RKO (cell line): ENCODE measurements at regions not wholly inside any gene's neighbourhood (a gene's known extent, or its start where the extent isn't known, plus 50 kb on each side); places are given as distances from the start of the nearest gene placed in this dataset.

Source experiments
- DNase-seq: peaks from one replicate; pipeline ENCODE4 v3.0.0-alpha.2; 2016; ENCODE audit warnings: low spot score

GRCh38 chr9:121569266-121569648, 69.6 kb upstream of the GGTA1 start:
- no peak for DNase-seq

DNA sequence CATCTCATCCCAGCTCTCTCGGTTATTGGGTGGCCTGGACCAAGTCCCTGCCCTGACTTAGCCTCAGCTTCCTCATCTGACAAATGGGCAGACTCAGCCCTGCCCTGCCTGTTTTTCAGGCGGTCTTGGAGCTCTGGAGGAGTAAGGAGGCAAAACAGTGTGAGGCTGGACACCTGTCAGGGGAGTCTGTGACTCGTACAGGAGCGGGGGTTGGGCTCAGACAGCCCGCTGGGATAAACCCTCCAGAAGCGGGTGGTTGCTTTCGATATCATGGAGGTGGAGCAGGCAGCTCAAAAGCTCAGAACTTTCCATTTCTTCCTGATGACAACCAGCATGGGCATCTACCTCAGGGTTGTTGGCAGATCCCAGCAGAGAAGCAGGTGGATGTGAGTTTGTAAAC, 72.9 kb upstream of the GGTA1 start:
- no peak for DNase-seq

- DNase-seq = no peak
Observed at GRCh38 chr9:121573717-121574485, 74.3 kb upstream of the GGTA1 start.

DNA sequence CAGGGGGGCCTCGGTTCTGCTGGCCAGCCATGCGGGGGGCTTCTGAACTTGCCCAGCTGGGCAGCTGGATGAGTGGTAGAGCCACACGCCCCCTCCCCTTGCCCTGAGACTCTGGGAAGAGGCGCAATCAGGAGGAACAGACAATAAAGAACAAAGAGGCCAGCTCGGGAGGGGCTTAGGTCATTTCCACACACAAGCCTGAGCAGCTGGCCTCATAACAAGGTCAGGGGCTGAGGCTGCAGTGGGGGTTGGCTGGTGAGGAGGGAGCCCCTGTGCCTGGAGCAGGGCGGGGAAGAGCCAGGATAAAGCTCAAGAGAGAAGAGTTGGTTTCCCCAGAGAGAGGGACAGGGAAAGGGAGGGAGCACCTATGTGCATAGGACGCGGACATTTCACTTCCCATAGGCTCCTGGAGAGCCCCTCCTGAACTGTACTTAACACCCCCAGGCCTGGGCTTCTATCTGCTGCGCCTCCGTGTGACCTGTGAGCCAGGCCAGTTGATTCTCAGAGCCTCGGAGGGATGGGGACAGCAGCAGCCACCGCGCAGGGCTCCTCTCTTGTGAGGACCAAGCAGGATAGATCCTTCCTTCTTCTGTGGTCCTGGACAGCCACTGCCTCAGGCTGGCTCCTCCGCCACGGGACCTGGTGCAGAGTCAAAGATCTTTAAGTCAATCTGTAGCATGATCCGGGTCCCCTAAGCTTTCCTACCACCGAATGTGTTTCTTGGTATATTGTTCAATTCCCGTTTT, 75.3 kb upstream of the GGTA1 start:
- DNase-seq = no peak

GRCh38 chr9:121576281-121577075, 75.0 kb upstream of the DAB2IP start:
- no peak for DNase-seq

DNA sequence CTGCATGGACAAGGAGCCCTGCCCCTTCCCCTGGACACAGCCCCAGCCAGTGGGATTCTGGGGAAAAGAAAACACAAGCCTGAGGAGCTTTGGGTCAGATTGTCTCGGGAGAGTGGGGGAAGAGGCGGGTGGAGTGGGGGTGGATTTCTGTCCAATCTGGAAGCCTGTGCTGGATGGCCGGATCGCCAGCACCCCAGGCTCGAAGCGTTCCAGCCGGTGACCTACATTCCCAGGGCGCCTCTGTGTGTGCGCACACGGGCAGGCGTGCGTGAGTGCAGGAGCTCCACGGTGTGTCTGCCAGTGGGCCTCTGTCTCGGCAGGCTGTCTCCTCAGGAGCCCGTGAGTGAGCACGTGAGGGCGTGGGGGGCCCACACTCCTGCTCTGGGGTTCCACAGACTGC, 74.3 kb upstream of the DAB2IP start:
- no peak for DNase-seq

- no peak for DNase-seq
Observed at GRCh38 chr9:121577572-121577971, 73.9 kb upstream of the DAB2IP start.

- no peak for DNase-seq
Observed at GRCh38 chr9:121581786-121582600, 69.4 kb upstream of the DAB2IP start.

- DNase-seq = no peak
Observed at GRCh38 chr9:121582641-121583040, 68.8 kb upstream of the DAB2IP start.

GRCh38 chr9:121584421-121584820, 67.0 kb upstream of the DAB2IP start:
- DNase-seq = no peak

DNA sequence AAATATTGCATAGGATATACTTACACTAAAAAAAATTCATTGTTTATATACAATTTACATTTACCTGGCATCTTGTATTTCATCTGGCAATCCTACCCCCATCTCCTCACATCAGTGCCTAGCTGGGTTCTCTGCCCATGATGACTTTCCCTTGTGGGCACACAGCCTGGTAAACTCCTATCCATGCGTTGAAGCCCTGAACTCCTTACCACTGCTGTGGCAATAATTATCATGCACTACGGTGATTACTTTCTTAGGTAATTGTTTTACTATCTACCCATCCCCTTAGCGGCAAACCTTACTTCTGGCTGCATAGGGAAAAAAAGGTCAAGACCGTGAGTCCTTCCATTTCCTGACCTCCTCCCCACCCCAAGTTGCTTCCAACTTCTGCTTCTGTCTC, 63.6 kb upstream of the DAB2IP start:
- no peak for DNase-seq

GRCh38 chr9:121589986-121590385, 61.4 kb upstream of the DAB2IP start:
- DNase-seq = no peak

GRCh38 chr9:121592265-121592664, 59.2 kb upstream of the DAB2IP start:
- no peak for DNase-seq

DNA sequence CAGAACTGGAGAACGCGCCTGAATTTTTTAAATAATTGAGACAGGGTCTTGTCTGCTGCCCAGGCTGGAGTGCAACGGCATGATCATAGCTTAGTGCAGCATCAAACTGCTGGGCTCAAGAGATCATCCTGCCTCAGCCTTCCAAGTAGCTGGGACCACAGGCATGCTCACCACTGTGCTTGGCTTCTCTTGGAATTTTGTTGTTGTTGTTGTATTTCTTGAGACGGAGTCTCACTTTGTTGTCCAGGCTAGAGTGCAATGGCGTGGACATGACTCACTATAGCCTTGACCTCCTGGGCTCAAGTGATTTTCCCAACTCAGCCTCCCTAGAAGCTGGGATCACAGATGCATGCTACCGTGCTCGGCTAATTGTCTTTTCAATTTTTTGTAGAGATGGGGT, 58.4 kb upstream of the DAB2IP start:
- no peak for DNase-seq

GRCh38 chr9:121596515-121596914, 54.9 kb upstream of the DAB2IP start:
- DNase-seq = no peak

- no peak for DNase-seq
Observed at GRCh38 chr9:121597698-121598166, 53.7 kb upstream of the DAB2IP start.

GRCh38 chr9:121598167-121598964, 53.1 kb upstream of the DAB2IP start:
- no peak for DNase-seq

DNA sequence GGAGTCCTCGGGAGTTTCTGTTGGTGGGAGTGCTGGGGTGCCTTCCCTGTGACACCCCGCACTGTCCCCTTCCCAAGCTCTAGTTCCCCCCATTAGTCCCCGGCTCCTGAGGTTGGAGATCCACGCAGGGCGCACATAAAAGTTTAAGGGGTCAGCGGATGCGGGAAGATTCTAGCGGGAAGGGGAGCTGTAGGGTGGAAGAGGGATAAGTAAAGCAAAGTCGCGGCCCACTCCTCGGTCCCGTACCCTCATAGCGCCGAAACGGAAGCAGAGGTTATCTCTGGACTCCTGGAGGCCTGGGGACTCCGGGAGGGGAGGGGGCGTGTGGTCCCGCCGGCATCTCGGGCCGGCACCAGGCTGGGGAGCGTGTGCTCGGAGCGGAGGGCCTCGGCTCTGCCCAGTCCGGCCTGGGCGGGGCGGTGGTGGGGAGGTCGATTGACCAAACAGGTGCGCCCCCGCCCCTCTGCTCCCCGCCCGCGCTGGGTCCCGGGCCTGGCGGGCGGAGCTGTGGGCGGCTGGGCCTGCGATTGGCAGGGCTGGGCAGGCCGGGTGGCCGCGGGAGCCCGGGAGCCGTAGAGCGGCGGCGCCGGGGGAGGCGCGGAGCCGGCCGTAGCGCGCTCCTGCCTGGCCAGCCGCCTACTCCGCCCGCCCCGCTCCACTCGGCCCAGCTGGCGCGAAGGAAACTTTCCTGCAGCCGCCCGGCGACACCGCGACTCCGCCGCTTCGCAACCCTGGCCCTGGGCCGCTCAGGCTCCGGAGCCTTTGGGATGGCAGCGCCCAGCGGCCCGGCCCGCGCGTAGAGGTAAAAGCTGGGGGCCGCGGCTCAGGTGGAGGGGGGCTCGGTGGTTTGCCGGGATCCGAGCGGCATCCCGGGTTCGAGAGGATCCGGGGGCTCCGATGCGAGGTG, 52.2 kb upstream of the DAB2IP start:
- DNase-seq = no peak

- no peak for DNase-seq
Observed at GRCh38 chr9:121599872-121600585, 51.4 kb upstream of the DAB2IP start.
